Stimulated activated naive B cell treated with anti-CD40 and anti-IgM and Interleukin-4, amounts not matched to agents 10 μg/mL and 1 μg/mL and 100 μg/mL, for 72 hours (primary cell): ENCODE measurements at regions not wholly inside any gene's neighbourhood (a gene's known extent, or its start where the extent isn't known, plus 50 kb on each side); places are given as distances from the start of the nearest gene placed in this dataset.
"Not testable (repeated sequence)": the region's sequence is repeated elsewhere in the genome, so short reads cannot be mapped to it uniquely, and the experiment has no call there.

Experiments
- ATAC-seq, 2 donors: fragments of 150-1000 bp; cut with Tn5 transposase; replicated peaks; 2 replicates each; pipeline ENCODE4 v1.10.0; 2021; ENCODE audit warnings: moderate library complexity in 1 of 2
- DNase-seq: peaks from one replicate; pipeline ENCODE4 v3.0.0; 2021
- H3K27ac Mint-ChIP-seq: one replicate; pipeline ENCODE4 v1.8.0; 2022; ENCODE audit warnings: mild to moderate bottlenecking, mixed read lengths
- H3K27me3 Mint-ChIP-seq, 2 donors: one replicate each; pipeline ENCODE4 v1.8.0; 2022; ENCODE audit warnings: mixed read lengths in 2 of 2
- H3K36me3 Mint-ChIP-seq, 2 donors: one replicate each; pipeline ENCODE4 v1.8.0; 2022; ENCODE audit warnings: mixed read lengths in 2 of 2, mild to moderate bottlenecking in 1 of 2
- H3K4me1 Mint-ChIP-seq, 2 donors: one replicate each; pipeline ENCODE4 v1.8.0; 2022; ENCODE audit warnings: mixed read lengths in 2 of 2, mild to moderate bottlenecking in 1 of 2
- H3K4me3 Mint-ChIP-seq, 2 donors: one replicate each; pipeline ENCODE4 v1.8.0; 2022; ENCODE audit warnings: mild to moderate bottlenecking in 2 of 2, mixed read lengths in 2 of 2, moderate library complexity in 1 of 2
- H3K9me3 Mint-ChIP-seq, 2 donors: one replicate each; pipeline ENCODE4 v1.8.0; 2022; ENCODE audit warnings: mixed read lengths in 2 of 2, mild to moderate bottlenecking in 1 of 2

DNA sequence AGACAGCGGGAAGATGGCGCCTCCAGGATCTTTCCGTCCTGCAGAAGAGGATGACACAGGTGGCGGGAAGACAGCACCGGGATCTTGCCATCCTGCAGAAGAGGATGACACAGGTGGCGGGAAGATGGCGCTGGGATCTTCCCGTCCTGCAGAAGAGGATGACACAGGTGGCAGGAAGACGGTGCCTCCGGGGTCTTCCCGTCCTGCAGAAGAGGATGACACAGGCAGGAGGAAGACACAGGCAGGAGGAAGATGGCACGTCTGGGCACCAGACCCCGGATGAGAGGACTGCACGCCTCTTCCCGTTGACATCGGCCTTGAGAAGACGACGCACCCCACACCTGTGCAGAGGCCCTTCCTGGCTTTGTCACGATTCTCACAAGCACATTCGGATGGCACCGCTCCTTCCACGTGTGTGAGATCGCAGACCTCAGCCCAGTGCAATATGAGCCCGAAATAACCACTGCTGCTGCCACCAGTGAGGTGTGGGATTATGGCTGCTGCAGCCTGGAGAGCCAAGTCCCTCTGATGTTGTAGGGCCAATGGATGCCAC, 79.4 kb upstream of the SNTG2 start:
- no peak overlapping the region for H3K4me3 Mint-ChIP-seq
- no peak for ATAC-seq
- no peak for DNase-seq
- no peak overlapping the region for H3K27ac Mint-ChIP-seq
- H3K27me3 Mint-ChIP-seq = peaks cover 19 to 32% of the 10 kb centered on the region in 2 donors
- no peaks in the 10 kb centered on the region for H3K36me3 Mint-ChIP-seq
- H3K4me1 Mint-ChIP-seq = peaks cover 5% of the 10 kb centered on the region in 2 donors
- H3K9me3 Mint-ChIP-seq = no peaks in the 10 kb centered on the region

DNA sequence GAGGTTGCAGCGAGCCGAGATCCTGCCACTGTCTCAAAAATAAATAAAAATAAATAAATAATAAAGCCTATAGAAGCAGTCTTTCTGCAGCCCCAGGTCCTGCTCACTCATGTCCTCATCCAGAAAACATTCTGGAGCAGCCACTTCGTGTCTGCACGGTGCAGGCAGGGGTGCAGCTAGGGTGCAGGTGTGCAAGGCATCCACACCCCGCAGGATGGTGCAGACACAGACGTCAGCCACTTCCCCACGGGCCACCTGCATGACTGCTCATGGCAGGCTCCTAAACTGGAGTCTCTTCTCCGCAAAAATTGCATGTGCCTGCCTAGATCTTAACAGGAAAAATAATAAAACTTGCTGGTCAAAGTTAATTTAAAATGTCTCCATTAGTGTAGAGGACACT, 80.2 kb upstream of the SNTG2 start:
- Mint-ChIP-seq H3K4me3 (no peak overlapping the region), H3K4me1 (peaks cover 5 to 6% of the 10 kb centered on the region in 2 donors), H3K36me3 (no peaks in the 10 kb centered on the region), H3K9me3 (no peaks in the 10 kb centered on the region), H3K27me3 (peaks cover 25 to 36% of the 10 kb centered on the region in 2 donors), H3K27ac (no peak overlapping the region)
- ATAC-seq = no peak
- no peak for DNase-seq

DNA sequence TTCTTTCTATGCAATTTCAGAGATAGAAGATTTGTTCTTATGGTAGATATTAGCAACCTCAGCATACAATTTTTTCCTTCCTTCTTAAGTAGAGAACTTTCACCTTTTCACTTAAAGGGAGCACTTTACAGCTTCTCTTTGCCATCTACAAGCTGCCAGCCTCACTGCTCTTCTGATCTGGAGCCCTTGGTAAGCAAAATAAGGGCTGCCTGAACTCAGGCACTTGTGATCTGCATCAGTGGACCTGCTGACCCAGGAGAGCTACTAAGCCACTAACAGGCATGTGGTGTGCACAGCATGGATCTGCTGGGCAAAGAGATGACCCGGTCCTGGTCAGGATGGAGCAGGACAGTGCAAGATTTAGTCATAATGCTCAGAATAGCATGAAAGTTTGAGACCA, 80.8 kb upstream of the SNTG2 start:
- peaks cover 5 to 6% of the 10 kb centered on the region in 2 donors for H3K4me1 Mint-ChIP-seq
- H3K36me3 Mint-ChIP-seq = no peaks in the 10 kb centered on the region
- H3K9me3 Mint-ChIP-seq = no peaks in the 10 kb centered on the region
- no peak for ATAC-seq
- no peak overlapping the region for H3K4me3 Mint-ChIP-seq
- DNase-seq = no peak
- H3K27me3 Mint-ChIP-seq = peaks cover 26 to 37% of the 10 kb centered on the region in 2 donors
- H3K27ac Mint-ChIP-seq = no peak overlapping the region

DNA sequence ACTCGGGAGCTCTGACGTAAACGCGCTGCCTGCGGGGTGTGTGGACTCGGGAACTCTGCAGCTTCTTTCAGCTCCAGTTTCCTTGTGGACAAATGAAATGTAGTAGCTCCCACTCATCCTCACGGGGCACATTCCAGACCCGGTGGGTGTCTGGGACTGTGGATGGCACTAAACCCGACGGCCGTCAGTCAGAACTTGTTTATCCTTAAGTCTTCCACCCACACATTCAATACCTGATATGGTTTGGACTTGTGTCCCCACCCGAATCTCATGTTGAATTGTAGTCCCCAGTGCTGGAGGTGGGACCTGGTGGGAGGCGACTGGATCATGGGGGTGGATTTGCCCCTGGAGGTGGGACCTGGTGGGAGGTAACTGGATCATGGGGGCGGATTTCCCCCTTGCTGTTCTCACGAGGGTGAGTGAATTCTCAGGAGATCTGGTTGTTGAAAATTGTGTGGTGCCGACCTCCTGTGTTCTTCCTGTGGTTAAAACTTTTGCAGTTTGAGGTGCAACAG, 81.2 kb upstream of the SNTG2 start:
- H3K4me3 Mint-ChIP-seq = no peak overlapping the region
- DNase-seq (no peak), ATAC-seq (no peak)
- H3K36me3 Mint-ChIP-seq = no peaks in the 10 kb centered on the region
- no peak overlapping the region for H3K27ac Mint-ChIP-seq
- H3K4me1 Mint-ChIP-seq = peaks cover 5 to 6% of the 10 kb centered on the region in 2 donors
- no peaks in the 10 kb centered on the region for H3K9me3 Mint-ChIP-seq
- H3K27me3 Mint-ChIP-seq = peaks cover 26 to 41% of the 10 kb centered on the region in 2 donors

DNA sequence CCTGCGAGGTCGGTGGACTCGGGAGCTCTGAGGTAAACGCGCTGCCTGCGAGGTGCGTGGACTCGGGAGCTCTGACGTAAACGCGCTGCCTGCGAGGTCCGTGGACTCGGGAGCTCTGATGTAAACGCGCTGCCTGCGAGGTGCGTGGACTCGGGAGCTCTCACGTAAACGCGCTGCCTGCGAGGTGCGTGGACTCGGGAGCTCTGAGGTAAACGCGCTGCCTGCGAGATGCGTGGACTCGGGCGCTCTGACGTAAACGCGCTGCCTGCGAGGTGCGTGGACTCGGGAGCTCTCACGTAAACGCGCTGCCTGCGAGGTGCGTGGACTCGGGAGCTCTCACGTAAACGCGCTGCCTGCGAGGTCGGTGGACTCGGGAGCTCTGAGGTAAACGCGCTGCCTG, 81.8 kb upstream of the SNTG2 start:
- not testable (repeated sequence) for DNase-seq, H3K36me3 Mint-ChIP-seq, H3K4me3 Mint-ChIP-seq, H3K9me3 Mint-ChIP-seq, H3K27ac Mint-ChIP-seq, H3K4me1 Mint-ChIP-seq, ATAC-seq
- H3K27me3 Mint-ChIP-seq = peaks cover 26 to 47% of the 10 kb centered on the region in 2 donors

DNA sequence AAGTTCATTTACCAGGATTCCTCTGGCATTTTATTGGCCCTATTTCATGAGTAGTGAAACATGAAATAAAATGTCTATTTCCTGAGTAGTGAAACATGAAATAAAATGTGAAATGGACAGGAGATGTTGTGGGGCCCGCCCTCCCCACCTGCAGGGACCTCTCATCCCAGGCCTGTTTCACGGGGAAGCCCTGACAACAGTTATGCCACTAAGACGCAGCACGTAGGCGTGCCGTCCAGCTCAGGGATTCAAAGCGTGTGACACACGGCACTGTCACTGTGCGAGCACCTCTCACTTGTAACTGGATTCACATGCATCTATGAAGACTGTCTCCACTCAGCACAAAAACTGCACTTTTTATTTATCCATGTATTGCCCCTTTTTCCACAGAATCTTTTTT, 83.4 kb upstream of the SNTG2 start:
- Mint-ChIP-seq H3K27ac (no peak overlapping the region), H3K36me3 (no peaks in the 10 kb centered on the region)

DNA sequence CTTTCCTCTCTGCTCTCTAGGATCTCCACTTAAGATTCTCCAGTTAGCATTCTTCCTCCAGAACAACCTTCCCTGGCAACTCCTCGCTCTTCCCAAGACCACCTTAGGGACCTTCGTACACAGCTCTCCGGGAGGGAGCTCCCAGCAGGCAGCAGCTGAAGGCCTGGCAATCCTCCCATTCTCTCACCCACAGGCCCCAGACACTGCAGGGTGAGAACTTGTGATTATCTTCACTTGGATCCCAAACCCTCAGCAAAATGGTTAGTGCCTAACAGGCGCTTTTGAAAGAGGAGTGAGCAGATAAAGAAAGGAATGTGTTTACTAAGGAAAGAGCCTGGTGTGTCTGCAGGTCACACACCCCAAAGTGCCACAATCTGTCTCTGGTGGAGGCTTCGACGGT, 83.8 kb upstream of the SNTG2 start:
- no peak overlapping the region for H3K4me3 Mint-ChIP-seq
- no peaks in the 10 kb centered on the region for H3K36me3 Mint-ChIP-seq
- no peaks in the 10 kb centered on the region for H3K9me3 Mint-ChIP-seq
- peaks cover 40 to 54% of the 10 kb centered on the region in 2 donors for H3K27me3 Mint-ChIP-seq
- peak overlapping the region; percentile 28 for H3K27ac Mint-ChIP-seq
- ATAC-seq (no peak), DNase-seq (no peak)
- H3K4me1 Mint-ChIP-seq = peaks cover 5 to 6% of the 10 kb centered on the region in 2 donors

More for the DNA sequence above, 83.4 kb upstream of the SNTG2 start:
- ATAC-seq = no peak
- Mint-ChIP-seq H3K4me1 (peaks cover 5 to 6% of the 10 kb centered on the region in 2 donors), H3K27me3 (peaks cover 36 to 54% of the 10 kb centered on the region in 2 donors), H3K4me3 (no peak overlapping the region), H3K9me3 (no peaks in the 10 kb centered on the region)
- DNase-seq = no peak

DNA sequence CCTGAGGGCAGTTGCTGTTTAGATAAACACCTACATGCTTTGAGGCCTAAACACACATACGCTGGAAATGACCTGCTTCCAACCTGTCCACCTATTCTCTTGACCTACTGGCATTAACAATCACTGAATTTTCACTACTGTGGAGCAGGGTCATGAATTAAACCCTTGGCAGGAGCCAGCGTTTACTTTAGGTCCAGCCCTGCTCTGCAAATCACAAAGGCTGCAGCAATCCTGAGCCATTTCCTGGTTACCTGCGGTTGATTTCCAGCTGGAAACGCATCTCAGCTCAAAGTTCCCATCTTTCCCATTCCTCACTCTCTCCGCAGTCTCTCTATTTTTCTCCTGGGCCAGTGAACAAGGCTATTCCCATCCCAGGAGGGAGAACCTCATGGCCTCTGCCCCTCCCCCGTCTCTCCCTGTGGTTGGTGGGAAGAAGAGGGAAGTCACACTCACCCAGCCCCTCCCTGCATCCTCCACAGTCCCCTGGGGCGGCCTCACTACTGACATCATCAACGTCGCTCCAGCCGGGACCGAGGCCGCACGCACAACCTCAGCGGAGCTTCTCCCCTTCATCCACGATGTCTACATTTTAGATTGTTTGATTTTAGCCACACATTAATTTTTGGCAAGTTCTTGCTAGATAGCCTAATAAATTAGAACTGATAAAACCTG, 84.5 kb upstream of the SNTG2 start:
- peaks cover 35 to 54% of the 10 kb centered on the region in 2 donors for H3K27me3 Mint-ChIP-seq
- no peaks in the 10 kb centered on the region for H3K36me3 Mint-ChIP-seq
- no peak overlapping the region for H3K4me3 Mint-ChIP-seq
- H3K9me3 Mint-ChIP-seq = no peaks in the 10 kb centered on the region
- H3K27ac Mint-ChIP-seq = no peak overlapping the region
- H3K4me1 Mint-ChIP-seq = peaks cover 5 to 6% of the 10 kb centered on the region in 2 donors
- ATAC-seq (no peak), DNase-seq (no peak)

DNA sequence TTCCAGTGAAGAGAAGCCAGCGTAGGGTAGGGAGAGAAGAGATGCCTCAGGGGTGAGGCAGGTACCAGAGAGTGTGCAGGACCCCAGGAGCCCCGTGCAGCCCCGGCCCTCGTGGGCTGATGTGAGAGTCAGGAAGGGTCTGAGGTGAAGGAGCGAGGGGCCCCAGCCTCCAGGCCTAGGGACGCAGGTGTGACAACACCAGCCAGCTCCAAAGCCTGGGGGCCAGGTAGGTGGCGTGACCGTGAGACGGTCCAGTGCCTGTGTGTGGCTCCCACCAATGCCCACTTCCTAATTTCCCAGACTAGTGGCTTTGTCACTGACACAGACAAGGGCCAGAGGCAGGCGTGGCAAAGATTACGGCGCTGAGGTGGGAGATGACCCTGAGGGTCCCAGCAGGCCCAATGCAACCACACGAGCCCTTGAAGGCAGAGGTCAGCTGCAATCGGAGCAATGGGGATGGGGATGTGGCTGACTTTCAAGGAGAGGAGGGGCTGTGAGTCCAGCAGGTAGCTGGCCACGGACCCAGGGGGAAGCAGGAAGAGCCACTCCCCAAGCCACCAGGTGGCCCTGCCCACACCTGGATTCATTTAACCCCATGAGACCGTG, 86.0 kb upstream of the SNTG2 start:
- DNase-seq = no peak
- Mint-ChIP-seq H3K4me3 (no peak overlapping the region), H3K27me3 (peaks cover 30 to 40% of the 10 kb centered on the region in 2 donors), H3K4me1 (peaks cover 3 to 6% of the 10 kb centered on the region in 2 donors), H3K27ac (no peak overlapping the region), H3K9me3 (no peaks in the 10 kb centered on the region), H3K36me3 (no peaks in the 10 kb centered on the region)
- ATAC-seq = no peak

DNA sequence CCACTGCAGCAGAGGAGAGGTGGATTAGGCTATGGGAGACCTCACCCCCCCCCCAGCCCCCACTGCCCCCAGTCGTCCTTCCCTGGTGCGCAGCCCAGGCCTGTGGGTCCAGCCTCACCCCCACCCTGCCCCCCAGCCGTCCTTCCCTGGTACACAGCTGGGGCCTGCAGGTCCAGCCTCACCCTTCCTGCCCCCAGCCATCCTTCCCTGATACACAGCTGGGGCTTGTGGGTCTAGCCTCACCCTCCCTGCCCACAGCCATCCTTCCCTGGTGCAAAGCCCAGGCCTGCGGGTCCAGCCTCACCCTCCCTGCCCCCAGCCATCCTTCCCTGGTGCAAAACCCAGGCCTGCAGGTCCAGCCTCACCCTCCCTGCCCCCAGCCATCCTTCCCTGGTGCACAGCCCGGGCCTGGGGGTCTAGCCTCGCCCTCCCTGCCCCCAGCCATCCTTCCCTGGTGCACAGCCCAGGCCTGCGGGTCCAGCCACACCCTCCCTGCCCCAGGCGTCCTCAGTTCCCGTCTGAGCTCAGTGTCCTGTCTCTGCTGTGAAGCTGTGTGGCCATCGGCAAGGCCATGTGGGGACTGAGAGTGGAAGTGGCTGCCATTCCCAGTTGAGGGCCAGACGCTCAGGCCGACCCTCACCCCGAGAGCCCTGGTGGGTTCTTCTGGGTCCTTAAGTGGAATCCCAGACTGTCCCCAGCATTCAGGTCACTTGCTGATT, 86.8 kb upstream of the SNTG2 start:
- ATAC-seq (no peak), DNase-seq (no peak)
- H3K27me3 Mint-ChIP-seq = peaks cover 30 to 40% of the 10 kb centered on the region in 2 donors
- no peak overlapping the region for H3K4me3 Mint-ChIP-seq
- no peak overlapping the region for H3K27ac Mint-ChIP-seq
- H3K9me3 Mint-ChIP-seq = no peaks in the 10 kb centered on the region
- H3K4me1 Mint-ChIP-seq = peaks cover 3 to 6% of the 10 kb centered on the region in 2 donors
- no peaks in the 10 kb centered on the region for H3K36me3 Mint-ChIP-seq

DNA sequence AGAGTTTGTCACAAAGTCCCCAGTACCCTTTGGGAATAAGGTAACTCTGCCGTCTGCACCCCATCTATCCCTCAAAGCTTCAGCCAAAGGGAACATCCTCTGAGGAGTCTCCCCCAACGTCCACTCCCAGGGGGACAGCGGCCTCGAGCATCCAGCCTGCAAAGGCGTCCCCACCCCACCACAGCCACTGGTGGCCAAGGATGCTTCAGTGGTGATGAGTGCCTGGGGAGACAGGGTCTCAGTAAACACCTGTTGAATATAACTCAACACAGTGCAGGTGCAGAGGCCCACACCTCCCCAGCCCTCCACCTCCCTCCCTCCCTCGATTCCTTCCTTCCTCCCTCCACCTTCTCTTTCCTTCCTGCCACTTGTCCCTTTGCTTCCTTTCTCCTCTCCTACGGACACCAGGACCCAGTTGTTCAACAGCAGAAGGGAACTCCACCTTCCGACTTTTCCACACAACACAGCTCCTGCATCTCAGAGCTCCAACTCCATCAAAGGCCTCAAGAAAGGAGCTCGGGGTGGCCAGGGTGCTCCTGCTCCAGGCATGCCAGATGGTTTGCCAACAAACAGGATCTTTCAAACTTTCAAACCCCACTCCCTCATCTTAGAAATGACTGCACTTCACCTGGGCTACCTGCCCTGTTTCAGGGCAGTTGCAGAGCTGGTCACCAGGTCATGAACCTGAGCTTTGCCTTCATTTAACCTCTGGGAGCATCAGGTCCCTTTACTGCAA, 87.8 kb upstream of the SNTG2 start:
- H3K27ac Mint-ChIP-seq = no peak overlapping the region

DNA sequence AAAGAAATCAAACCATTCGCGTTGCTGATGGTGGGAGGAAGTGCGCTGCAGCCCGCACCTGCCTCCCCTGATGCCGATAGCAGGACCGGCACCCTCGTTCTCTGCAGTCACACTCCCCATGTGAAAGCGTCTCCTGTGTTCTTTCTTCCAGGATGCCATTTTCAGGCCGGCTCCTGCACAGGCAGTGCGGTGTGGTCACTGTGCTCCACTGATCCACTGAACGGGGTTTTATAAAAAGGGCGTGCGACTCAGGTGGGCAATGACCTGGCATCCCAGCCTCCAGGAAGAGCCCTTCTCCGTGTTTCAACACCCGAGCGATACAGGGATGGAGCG, 88.3 kb upstream of the SNTG2 start:
- Mint-ChIP-seq H3K27ac (no peak overlapping the region), H3K4me3 (no peak overlapping the region), H3K9me3 (no peaks in the 10 kb centered on the region), H3K4me1 (peaks cover 3 to 6% of the 10 kb centered on the region in 2 donors), H3K36me3 (no peaks in the 10 kb centered on the region), H3K27me3 (peaks cover 30 to 40% of the 10 kb centered on the region in 2 donors)
- ATAC-seq (no peak), DNase-seq (no peak)

More for the DNA sequence above, 87.8 kb upstream of the SNTG2 start:
- DNase-seq = no peak
- H3K4me3 Mint-ChIP-seq = no peak overlapping the region
- H3K4me1 Mint-ChIP-seq = peaks cover 3 to 6% of the 10 kb centered on the region in 2 donors
- no peaks in the 10 kb centered on the region for H3K9me3 Mint-ChIP-seq
- H3K36me3 Mint-ChIP-seq = no peaks in the 10 kb centered on the region
- peaks cover 30 to 40% of the 10 kb centered on the region in 2 donors for H3K27me3 Mint-ChIP-seq
- ATAC-seq = no peak

DNA sequence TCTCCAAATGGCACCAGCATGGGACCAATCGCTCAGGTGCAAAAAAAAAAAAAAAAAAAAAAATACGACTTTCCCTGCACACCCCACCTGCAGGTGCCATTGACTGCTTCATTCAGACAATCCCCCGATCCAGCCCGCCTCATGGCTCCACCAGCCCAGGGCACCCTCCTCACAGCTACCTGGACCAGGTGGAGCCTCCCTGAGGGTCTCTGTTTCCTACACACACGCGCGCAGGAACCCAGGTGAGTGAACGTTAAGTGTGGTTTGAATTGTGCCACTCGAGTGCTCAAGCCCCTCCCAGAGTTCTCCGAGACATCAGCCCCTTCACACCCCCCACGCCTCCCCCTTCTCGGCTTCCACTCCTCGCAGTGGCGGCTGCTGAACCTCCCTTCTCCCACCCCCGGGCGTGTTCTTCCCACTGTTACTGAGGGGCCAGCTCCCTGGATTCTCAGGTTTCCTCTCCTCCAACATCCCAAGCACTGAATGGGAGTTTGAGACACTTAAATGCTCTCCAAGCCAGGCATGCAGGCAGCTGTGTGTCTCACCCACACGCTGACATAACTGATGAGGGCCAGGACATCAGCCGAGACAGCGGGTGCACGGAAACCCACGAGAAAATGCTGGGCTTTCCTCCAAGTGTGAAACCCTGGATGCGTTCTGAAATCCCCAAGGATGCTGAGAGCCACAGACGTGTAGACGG, 88.8 kb upstream of the SNTG2 start:
- DNase-seq = no peak
- peaks cover 31 to 40% of the 10 kb centered on the region in 2 donors for H3K27me3 Mint-ChIP-seq
- H3K9me3 Mint-ChIP-seq = no peaks in the 10 kb centered on the region
- no peak overlapping the region for H3K27ac Mint-ChIP-seq
- no peaks in the 10 kb centered on the region for H3K36me3 Mint-ChIP-seq
- H3K4me3 Mint-ChIP-seq = no peak overlapping the region
- H3K4me1 Mint-ChIP-seq = peaks cover 2 to 6% of the 10 kb centered on the region in 2 donors
- ATAC-seq = no peak
